Loucy (cell line): ENCODE measurements at regions not wholly inside any gene's neighbourhood (a gene's known extent, or its start where the extent isn't known, plus 50 kb on each side); places are given as distances from the start of the nearest gene placed in this dataset.

Experiments used
- EZH2phosphoT487 ChIP-seq: fragments of 200-600 bp; IDR thresholded peaks from 2 replicates; pipeline ENCODE4 v1.6.1; 2018; ENCODE audit warnings: antibody characterized with exemption, mild to moderate bottlenecking, moderate library complexity, borderline replicate concordance
- TF ChIP-seq, protein P1 (sequence below): fragments of 200-600 bp; sonication (generic); conservative IDR thresholded peaks from 2 replicates; pipeline ENCODE4 v1.5.1; 2014; ENCODE audit warnings: mild to moderate bottlenecking, antibody characterized with exemption, low read length

DNA sequence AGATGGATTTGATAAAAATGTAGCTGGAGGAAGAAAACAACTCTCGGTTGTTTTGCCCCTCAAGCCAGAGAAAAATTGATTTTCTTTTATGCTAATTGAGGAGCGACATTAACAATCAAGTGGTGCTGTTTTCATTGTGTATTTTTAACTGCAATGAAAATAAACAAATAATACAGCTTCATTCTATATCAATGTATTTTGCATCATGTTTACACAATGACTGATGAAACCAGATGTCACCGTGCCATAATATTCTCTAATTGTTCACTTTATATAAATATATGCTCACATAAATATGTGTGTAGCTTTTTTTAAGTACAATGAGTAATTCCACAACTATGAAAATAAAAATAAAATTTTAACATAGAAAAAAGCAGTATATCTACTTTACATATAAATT is 139.0 kb upstream of the PRDM9 start:
- TF ChIP-seq, protein P1, sequence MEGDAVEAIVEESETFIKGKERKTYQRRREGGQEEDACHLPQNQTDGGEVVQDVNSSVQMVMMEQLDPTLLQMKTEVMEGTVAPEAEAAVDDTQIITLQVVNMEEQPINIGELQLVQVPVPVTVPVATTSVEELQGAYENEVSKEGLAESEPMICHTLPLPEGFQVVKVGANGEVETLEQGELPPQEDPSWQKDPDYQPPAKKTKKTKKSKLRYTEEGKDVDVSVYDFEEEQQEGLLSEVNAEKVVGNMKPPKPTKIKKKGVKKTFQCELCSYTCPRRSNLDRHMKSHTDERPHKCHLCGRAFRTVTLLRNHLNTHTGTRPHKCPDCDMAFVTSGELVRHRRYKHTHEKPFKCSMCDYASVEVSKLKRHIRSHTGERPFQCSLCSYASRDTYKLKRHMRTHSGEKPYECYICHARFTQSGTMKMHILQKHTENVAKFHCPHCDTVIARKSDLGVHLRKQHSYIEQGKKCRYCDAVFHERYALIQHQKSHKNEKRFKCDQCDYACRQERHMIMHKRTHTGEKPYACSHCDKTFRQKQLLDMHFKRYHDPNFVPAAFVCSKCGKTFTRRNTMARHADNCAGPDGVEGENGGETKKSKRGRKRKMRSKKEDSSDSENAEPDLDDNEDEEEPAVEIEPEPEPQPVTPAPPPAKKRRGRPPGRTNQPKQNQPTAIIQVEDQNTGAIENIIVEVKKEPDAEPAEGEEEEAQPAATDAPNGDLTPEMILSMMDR, result no peak
- no peak for TF ChIP-seq EZH2phosphoT487
